GM12878 (cell line): ENCODE measurements at regions not wholly inside any gene's neighbourhood (a gene's known extent, or its start where the extent isn't known, plus 50 kb on each side); places are given as distances from the start of the nearest gene placed in this dataset.

Experiments used
- CTCF ChIP-seq, 3 experiments: IDR thresholded peaks in 2 of 3; conservative IDR thresholded peaks in 1 of 3; 2 replicates each; pipeline ENCODE4 v1.5.1; 2011; ENCODE audit warnings: low read depth in 3 of 3, low read length in 3 of 3, mild to moderate bottlenecking in 3 of 3, control low read depth in 2 of 3, moderate library complexity in 2 of 3, inconsistent platforms in 1 of 3, mixed read lengths in 1 of 3; ENCODE audit not compliant: control insufficient read depth in 2 of 3, insufficient read depth in 1 of 3; ENCODE audit errors: extremely low read depth in 1 of 3
- ELK1 ChIP-seq: IDR thresholded peaks from 2 replicates; pipeline ENCODE4 v1.6.1; 2012; ENCODE audit warnings: low read depth, low read length, improper control_type of control experiment
- EP300 ChIP-seq, 2 experiments: fragments of 150-350 bp in 1 of 2; IDR thresholded peaks; 2 replicates each; pipeline ENCODE4 v1.6.1; 2011 to 2012; ENCODE audit warnings: low read depth in 2 of 2, low read length in 2 of 2, borderline replicate concordance in 1 of 2, improper control_type of control experiment in 1 of 2, inconsistent platforms in 1 of 2; ENCODE audit not compliant: control insufficient read depth in 1 of 2
- SIN3A ChIP-seq: IDR thresholded peaks from 2 replicates; pipeline ENCODE4 v1.6.1; 2012; ENCODE audit warnings: low read depth, low read length, improper control_type of control experiment
- SUPT20H ChIP-seq: IDR thresholded peaks from 2 replicates; pipeline ENCODE4 v1.6.1; 2011; ENCODE audit warnings: low read depth, mild to moderate bottlenecking, low read length, moderate library complexity, borderline replicate concordance; ENCODE audit not compliant: control insufficient read depth

GRCh38 chr2:144674071-144674470 is 154.2 kb upstream of the ZEB2 start:
- no peak for TF ChIP-seq CTCF (IDR thresholded peaks at IDR 0.05 in 2 of 3, conservative IDR thresholded peaks at IDR 0.05 in 1 of 3; ENCODE audit: control insufficient read depth in 2 of 3, extremely low read depth in 1 of 3, insufficient read depth in 1 of 3, low read depth in 3 of 3, low read length in 3 of 3)
- no peak for TF ChIP-seq SIN3A
- TF ChIP-seq ELK1, result no peak
- no peak for TF ChIP-seq SUPT20H
- no peak for TF ChIP-seq EP300 (IDR thresholded peaks at IDR 0.05; ENCODE audit: borderline replicate concordance in 1 of 2, control insufficient read depth in 1 of 2, low read depth in 2 of 2, low read length in 2 of 2)
